GM19043 (cell line): ENCODE measurements at regions not wholly inside any gene's neighbourhood (a gene's known extent, or its start where the extent isn't known, plus 50 kb on each side); places are given as distances from the start of the nearest gene placed in this dataset.

Source experiments
- ATAC-seq: cut with Tn5 transposase; IDR thresholded peaks from one replicate; pipeline ENCODE4 v1.9.1; 2021; ENCODE audit warnings: low read depth; ENCODE audit not compliant: unreplicated experiment

- ATAC-seq = no peak
Observed at GRCh38 chr13:89610331-89610730, 1737.2 kb upstream of the MIR17HG start.

GRCh38 chr13:89610881-89611280 is 1736.6 kb upstream of the MIR17HG start:
- no peak for ATAC-seq

- ATAC-seq = no peak
Observed at GRCh38 chr13:89627996-89628395, 1719.5 kb upstream of the MIR17HG start.

DNA sequence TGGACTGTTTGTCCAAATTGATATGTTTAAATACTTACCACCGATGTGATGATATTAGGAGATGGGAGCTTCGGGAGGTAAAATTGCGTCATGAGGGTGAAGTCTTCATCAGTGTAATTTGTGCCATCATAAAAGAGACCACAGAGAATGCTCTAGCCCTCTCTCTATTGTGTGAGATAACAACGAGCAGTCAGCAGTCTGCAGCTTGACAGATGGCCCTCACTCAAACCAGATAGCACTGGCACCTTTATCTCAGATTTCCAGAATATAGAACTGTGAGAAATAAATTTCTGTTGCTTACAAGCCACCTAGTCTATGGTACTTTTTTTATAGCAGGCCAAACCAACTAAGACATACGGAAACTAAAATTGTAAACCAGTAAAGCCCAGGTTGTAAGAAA is 1718.9 kb upstream of the MIR17HG start:
- ATAC-seq = no peak

DNA sequence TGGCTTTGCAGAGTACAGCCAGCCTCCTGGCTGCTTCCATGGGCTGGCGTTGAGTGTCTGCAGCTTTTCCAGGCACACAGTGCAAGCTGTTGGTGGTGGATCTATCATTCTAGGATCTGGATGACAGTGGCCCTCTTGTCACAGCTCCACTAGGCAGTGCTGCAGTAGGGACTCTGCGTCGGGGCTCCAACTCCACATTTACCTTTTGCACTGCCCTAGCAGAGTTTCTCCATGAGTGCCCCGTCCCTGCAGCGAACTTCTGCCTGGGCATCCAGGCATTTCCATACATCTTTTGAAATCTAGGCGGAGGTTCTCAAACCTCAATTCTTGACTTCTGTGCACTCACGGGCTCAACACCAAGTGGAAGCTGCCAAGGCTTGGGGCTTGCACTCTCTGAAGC is 1697.3 kb upstream of the MIR17HG start:
- no peak for ATAC-seq

DNA sequence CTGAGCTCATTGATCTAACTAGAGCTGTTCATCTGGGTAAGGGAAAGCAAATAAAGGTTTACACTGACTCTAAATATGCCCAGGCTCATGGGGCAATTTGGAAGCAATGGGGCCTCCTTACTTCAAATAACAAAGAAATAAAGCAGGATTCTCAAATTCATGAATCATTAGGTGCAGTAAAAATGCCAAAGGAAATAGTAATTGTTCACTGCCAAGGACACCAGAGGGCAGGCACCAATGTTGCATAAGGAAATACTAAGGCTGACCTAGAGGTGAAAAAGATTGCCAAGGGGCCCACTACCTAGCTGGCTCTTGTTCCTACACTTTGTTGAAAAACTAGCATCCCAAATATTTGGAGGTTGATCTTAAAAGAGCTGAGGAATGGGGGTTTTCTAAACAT is 1686.7 kb upstream of the MIR17HG start:
- ATAC-seq = no peak

- ATAC-seq = no peak
Observed at GRCh38 chr13:89673789-89674311, 1673.6 kb upstream of the MIR17HG start.

DNA sequence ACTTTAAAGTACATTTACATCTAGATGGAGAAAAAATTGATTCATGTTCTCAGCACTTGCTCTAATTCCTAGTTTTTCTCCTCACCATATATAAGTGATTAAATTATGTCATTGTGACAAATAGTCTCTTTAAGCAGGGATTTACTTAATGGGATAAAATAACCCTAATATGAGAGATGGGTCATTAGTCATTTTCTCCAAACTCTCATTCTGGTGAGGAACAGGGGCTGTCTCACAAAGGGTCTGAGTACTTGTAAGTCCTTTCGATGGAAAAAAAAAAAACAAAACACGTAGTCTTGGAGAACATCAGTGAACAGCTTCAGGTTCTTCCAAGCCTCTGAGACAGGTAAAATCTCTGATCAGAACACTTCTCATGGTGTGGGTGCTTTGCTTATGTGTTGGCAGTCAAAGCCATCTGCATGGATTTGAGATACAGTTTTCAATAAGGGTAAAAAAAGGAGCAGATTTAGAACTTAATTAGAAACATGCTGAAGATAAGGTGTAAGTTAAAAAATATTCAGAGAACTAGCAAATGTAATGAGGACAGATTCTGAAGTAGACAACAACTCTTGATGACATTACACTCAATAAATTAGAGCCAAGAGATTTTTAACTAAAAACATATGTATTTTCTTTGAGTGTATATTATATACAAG is 1668.9 kb upstream of the MIR17HG start:
- no peak for ATAC-seq

- ATAC-seq = no peak
Observed at GRCh38 chr13:89684896-89685295, 1662.6 kb upstream of the MIR17HG start.

DNA sequence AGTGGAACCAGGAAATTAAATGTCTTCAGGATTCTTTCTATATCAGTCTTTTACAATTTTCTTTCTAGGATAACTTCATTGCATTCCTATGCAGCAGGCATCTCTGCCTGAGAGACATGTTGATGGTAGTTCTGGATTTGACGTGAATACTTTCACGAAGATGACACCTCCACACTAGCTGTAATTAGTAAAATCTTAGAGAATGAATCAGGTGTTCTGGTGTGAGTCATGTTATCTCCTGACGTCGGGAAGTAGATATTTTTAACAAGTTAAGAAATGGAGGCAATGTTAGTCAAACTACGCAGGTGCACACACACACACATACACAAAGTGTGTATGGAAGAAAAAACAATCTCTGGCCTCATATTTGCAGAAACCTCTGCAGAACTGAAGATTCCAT is 1661.3 kb upstream of the MIR17HG start:
- no peak for ATAC-seq

- ATAC-seq = no peak
Observed at GRCh38 chr13:89687066-89687465, 1660.4 kb upstream of the MIR17HG start.

- no peak for ATAC-seq
Observed at GRCh38 chr13:89688918-89689317, 1658.6 kb upstream of the MIR17HG start.

DNA sequence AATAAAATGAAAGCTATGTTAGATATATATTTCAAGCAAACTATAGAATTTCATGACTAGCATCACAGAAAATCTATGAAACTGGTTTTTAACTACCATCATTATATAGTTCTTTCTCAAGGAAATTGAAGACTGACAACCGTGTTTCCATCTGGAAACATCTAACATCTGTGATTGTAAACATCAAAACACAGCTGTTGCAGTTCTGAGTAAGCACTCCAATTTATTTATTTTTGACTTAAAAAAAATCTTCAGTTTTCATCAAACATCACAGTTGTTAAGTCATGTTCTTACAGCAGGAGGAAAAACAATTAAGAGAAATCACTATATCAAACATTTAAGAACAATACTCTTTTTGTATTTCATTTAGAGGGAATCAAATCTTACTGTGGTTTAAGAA is 1653.0 kb upstream of the MIR17HG start:
- ATAC-seq = no peak

- no peak for ATAC-seq
Observed at GRCh38 chr13:89695343-89696257, 1651.9 kb upstream of the MIR17HG start.

DNA sequence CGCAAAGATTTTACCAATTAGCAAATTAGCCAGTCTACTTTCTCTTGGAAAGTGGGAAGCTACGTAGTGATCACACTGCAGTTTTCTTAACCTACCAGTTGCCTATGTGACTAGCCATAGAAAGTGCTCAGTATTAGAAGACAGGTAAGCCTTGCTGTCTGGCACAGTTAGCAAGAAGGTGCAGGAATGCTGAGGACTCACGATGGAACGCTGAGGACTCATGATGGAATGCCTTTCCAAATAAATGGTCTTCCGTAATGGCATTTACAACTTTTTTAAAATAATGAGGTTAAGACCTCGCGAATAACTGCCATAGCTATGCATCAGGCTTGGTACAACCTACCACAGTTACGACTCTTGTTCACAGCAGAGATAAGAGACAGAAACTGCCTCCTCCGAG is 1645.6 kb upstream of the MIR17HG start:
- ATAC-seq = no peak

DNA sequence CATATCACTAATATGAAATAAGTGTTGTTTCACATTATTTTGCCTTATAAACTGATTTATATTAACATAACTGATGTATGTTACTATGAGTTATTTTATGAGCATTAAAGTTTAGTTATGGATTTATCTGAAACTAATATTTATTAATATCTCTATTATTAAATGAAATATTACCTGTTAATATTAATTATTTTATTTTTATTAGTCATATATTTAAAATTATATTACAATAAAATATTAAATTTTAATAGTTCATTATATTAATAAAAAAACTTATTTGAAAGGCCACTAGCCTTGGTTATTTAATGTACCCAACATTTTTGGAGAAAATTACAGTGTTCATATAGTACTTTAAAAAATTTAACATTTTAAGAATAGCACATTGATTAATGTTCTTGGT is 1643.4 kb upstream of the MIR17HG start:
- ATAC-seq = no peak

GRCh38 chr13:89708013-89708412 is 1639.5 kb upstream of the MIR17HG start:
- ATAC-seq = no peak

DNA sequence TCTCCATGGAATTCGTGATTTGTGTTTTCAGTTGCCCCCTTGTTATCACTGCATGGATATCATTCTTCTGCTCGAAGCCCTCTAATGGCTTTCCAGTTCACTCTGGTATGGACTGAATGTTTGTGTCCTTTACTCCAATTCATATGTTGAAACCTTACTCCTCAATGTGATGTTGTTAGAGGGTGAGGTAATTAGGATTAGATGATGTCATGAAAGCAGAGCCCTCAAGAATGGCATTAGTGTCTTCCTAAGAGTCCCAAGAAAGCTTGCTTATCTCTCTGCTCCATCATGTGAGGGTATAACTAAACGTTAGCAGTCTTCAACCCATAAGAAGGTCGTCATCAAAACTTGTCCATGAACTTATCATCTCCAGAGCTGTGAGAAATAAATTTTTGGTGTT is 1626.3 kb upstream of the MIR17HG start:
- ATAC-seq = no peak

DNA sequence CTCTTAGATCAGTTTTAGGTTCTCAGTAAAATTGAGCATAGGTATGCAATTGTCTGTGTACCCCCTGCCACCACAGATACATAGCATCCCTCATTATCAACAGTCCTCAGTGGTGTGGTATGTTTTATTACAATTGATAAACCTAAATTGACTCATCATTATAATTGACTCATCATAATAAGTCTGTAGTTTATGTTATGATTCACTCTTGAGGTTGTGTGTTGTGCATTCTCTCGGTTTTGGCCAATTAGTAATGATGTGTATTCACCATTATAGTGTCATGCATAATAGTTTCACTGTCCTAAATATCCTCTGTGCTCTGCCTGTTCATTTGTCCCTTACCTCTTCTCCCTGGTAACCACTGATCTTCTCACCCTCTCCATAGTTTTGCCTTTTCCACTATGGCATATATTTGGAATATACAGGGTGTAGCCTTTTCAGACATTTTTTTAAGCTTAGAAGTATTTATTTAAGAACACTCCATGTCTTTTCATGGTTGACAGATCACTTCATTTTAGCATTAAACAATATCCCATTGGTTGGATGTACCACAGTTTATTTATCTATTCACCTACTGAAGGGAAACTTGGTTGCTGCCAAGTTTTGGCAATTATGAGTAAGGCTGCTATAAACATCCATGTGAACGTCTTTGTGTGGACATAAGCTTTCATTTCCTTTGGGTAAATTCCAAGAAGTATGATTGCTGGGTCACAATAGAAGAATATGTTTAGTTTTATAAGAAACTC is 1620.6 kb upstream of the MIR17HG start:
- no peak for ATAC-seq

- no peak for ATAC-seq
Observed at GRCh38 chr13:89733829-89734228, 1613.7 kb upstream of the MIR17HG start.

DNA sequence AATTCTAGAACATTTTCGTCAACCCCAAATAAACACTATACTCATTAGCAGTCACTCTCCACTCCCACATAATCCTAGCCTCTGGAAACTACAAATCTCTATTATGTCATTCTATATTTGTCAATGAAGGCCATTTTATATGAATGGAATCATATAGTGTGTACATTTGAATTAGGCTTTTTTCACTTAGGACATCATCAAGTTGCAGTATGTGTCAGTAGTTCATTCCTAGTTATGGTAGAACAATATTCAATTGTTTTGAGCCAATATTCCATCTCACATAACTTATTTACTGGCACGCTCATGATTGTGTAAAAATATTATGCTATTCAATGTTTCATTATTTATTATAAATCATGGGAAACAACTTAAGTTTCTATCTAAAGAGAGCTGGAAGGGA is 1610.4 kb upstream of the MIR17HG start:
- ATAC-seq = no peak
